Cardiac muscle cell (in vitro differentiated cells and primary cell): ENCODE measurements at regions not wholly inside any gene's neighbourhood (a gene's known extent, or its start where the extent isn't known, plus 50 kb on each side); places are given as distances from the start of the nearest gene placed in this dataset.

Source experiments
- DNase-seq, 2 donors: peaks; one replicate each; pipeline versions ENCODE4 v3.0.0 to v3.0.0-alpha.2; 2010 to 2017; ENCODE audit warnings: low read depth in 1 of 2, low spot score in 1 of 2
- H3K27ac ChIP-seq: fragments of 200-600 bp; sonication (generic); 2 replicates; pipeline ENCODE4 v1.5.1; 2016
- H3K27me3 ChIP-seq: fragments of 200-600 bp; sonication (generic); 2 replicates; pipeline ENCODE4 v1.6.0; 2016; ENCODE audit warnings: control low read depth
- H3K36me3 ChIP-seq: fragments of 200-600 bp; sonication (generic); 2 replicates; pipeline ENCODE4 v1.5.1; 2016; ENCODE audit warnings: control low read depth
- H3K4me1 ChIP-seq: fragments of 200-600 bp; sonication (generic); 2 replicates; pipeline ENCODE4 v1.8.1; 2017; ENCODE audit warnings: low read depth, mild to moderate bottlenecking, mixed run types
- H3K4me3 ChIP-seq: fragments of 200-600 bp; sonication (generic); 2 replicates; pipeline ENCODE4 v1.5.1; 2016; ENCODE audit warnings: mild to moderate bottlenecking
- H3K9me3 ChIP-seq: fragments of 200-600 bp; sonication (generic); 2 replicates; pipeline ENCODE4 v1.5.1; 2017; ENCODE audit warnings: low read depth, mild to moderate bottlenecking, control low read depth
- TF ChIP-seq, protein P1 (sequence below): IDR thresholded peaks from 2 replicates; pipeline ENCODE4 v1.5.1; 2012; ENCODE audit warnings: low read depth, mild to moderate bottlenecking, low read length

DNA sequence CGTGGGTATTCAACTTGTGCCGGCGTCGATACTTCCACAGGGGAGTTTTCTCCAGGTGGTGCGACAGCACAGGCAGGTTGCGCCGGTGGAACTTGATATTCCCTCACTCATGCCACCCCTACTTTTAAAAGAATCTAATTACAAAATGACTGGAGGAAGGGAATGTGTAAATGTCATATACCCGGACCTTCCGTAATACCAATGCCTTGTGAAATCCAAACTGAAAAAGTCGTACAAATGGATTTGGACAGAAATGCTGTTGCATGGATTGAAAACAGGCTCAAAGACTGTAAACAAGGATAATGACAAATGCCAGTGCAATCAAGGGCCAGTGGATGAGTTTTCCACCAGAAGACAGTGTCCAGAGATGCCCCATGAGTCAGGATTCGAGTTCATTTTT lies 235.3 kb upstream of the USP25 start:
- Histone ChIP-seq H3K4me3 (no peak overlapping the region), H3K9me3 (no peaks in the 10 kb centered on the region), H3K27ac (no peak overlapping the region), H3K27me3 (no peaks in the 10 kb centered on the region), H3K36me3 (no peaks in the 10 kb centered on the region), H3K4me1 (no peaks in the 10 kb centered on the region)
- TF ChIP-seq, protein P1, sequence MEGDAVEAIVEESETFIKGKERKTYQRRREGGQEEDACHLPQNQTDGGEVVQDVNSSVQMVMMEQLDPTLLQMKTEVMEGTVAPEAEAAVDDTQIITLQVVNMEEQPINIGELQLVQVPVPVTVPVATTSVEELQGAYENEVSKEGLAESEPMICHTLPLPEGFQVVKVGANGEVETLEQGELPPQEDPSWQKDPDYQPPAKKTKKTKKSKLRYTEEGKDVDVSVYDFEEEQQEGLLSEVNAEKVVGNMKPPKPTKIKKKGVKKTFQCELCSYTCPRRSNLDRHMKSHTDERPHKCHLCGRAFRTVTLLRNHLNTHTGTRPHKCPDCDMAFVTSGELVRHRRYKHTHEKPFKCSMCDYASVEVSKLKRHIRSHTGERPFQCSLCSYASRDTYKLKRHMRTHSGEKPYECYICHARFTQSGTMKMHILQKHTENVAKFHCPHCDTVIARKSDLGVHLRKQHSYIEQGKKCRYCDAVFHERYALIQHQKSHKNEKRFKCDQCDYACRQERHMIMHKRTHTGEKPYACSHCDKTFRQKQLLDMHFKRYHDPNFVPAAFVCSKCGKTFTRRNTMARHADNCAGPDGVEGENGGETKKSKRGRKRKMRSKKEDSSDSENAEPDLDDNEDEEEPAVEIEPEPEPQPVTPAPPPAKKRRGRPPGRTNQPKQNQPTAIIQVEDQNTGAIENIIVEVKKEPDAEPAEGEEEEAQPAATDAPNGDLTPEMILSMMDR = no peak
- no peak for DNase-seq

DNA sequence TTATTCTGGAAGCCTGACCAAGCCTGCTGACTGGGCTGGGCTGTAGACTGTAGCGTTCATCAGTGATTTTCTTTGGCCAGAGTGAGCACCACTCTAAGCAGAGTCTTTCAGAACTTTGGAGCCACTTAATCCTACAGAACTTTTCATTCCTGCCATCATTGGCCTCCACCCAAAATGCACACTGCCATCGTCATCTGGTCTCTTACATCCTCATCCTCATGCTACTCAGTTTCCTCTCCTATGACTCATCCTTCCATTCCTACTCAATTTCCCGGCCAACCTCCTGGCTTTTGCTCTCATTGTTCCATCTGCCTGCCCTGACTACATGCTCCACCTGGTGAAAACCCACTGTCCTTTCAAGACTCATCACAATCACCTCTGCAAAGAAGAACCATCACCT lies 233.8 kb upstream of the USP25 start:
- no peaks in the 10 kb centered on the region for H3K9me3 ChIP-seq
- H3K27ac ChIP-seq = no peak overlapping the region
- no peaks in the 10 kb centered on the region for H3K4me1 ChIP-seq
- TF ChIP-seq, protein P1 = no peak
- no peaks in the 10 kb centered on the region for H3K27me3 ChIP-seq
- DNase-seq = peak in 1 of 2 donors; percentile 45
- no peak overlapping the region for H3K4me3 ChIP-seq
- no peaks in the 10 kb centered on the region for H3K36me3 ChIP-seq

DNA sequence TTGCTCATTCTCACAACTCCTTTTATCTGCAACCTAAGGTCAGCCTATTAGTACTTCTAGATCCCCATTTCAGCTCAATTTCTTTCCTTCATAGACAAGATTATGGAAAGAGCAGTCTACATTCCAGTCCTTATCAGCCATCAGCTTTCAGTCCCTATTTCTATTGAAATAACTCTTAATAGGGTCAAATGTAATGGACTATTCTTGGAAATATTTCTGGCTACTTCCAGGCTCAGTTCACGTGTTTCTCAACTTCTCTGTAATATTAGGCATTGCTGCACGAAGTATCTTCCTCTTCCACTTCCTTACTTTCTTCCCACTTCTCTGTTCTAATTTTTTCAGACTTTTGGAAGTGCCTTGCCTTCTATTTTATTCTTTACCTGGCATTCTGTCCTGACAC lies 232.9 kb upstream of the USP25 start:
- TF ChIP-seq, protein P1 = no peak

DNA sequence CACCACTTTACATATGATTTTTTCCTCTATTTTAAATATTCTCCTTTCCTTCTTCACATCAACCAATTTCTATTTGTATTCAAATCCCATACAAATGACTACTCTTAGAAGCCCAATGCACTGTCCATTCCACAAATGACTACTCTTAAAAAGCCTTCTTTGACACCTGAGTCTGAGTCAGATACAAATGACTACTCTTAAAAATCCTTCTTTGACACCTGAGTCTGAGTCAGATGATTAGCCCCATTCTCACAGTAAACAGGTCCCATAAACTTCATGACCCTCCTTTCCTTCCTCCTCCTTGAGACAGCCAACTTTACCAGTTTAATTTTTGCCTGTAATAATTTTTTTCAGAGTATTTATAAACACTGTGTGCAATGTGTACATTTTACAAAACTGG lies 231.3 kb upstream of the USP25 start:
- TF ChIP-seq, protein P1 = no peak
- Histone ChIP-seq H3K27me3 (no peaks in the 10 kb centered on the region), H3K4me1 (no peaks in the 10 kb centered on the region), H3K9me3 (no peaks in the 10 kb centered on the region), H3K27ac (no peak overlapping the region), H3K36me3 (no peaks in the 10 kb centered on the region), H3K4me3 (no peak overlapping the region)
- DNase-seq = no peak

More for the DNA sequence above, 232.9 kb upstream of the USP25 start:
- DNase-seq = no peak
- Histone ChIP-seq H3K4me1 (no peaks in the 10 kb centered on the region), H3K4me3 (no peak overlapping the region), H3K27me3 (no peaks in the 10 kb centered on the region), H3K36me3 (no peaks in the 10 kb centered on the region), H3K9me3 (no peaks in the 10 kb centered on the region), H3K27ac (no peak overlapping the region)

DNA sequence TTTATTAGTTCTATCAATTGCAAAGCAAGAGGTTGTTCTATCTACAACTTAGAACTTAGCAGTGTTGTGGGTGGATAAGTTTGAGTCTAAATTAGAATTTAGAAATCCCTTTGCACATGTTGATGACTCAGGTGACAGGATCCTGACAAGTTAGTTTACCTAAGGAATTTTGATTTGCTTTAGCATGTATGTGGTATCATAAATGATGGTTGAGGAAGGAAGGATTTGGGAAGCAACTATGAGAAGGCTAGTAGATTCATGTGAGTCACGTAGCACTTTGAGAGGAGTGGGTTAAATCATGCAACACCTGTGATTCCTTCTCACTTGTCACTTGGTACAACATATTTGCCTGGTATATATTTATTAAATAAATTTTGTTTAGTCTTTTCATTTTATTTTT lies 223.7 kb upstream of the USP25 start:
- H3K9me3 ChIP-seq = no peaks in the 10 kb centered on the region
- TF ChIP-seq, protein P1 = no peak
- no peaks in the 10 kb centered on the region for H3K27me3 ChIP-seq
- no peak overlapping the region for H3K27ac ChIP-seq
- no peaks in the 10 kb centered on the region for H3K36me3 ChIP-seq
- DNase-seq = no peak
- no peaks in the 10 kb centered on the region for H3K4me1 ChIP-seq
- no peak overlapping the region for H3K4me3 ChIP-seq

DNA sequence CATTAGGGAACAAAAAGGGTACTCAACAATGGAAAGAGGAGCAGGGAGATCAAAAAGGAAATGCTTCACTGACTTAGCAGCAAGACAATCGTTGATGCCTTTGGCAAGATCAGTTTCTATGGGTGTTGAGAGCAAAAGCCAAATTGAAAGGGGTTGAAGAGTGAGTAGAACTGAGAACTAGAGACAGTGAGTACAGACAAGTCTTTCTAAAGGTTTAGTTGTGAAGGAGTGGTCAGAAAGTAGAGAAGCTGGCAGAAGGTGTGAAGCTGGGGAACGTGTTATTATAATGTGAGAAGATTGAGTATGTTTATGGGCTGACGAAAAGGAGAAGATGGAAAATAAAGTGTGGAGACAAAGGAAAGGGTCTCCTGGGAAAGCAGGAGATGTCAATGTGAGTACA lies 221.2 kb upstream of the USP25 start:
- Histone ChIP-seq H3K4me3 (no peak overlapping the region), H3K27ac (no peak overlapping the region), H3K9me3 (no peaks in the 10 kb centered on the region), H3K4me1 (no peaks in the 10 kb centered on the region), H3K36me3 (no peaks in the 10 kb centered on the region), H3K27me3 (no peaks in the 10 kb centered on the region)
- no peak for DNase-seq
- TF ChIP-seq, protein P1 = no peak
